Kidney (tissue), 13 donors: ENCODE measurements at regions not wholly inside any gene's neighbourhood (a gene's known extent, or its start where the extent isn't known, plus 50 kb on each side); places are given as distances from the start of the nearest gene placed in this dataset.

Experiments
- DNase-seq, 5 donors: peaks; one replicate each; pipeline ENCODE4 v3.0.0-alpha.2; 2013 to 2020
- FAIRE-seq: peaks from 2 replicates; lab custom pipeline; 2012; peaks lifted over from hg19 to GRCh38; lab: Jason Lieb, UNC
- H3K27ac ChIP-seq, 2 donors: one replicate each; pipeline ENCODE4 v1.7.0; 2013; ENCODE audit warnings: low read depth in 2 of 2, low read length in 2 of 2, inconsistent platforms in 1 of 2
- H3K27me3 ChIP-seq: one replicate; pipeline ENCODE4 v1.7.1; 2013; ENCODE audit warnings: low read length, inconsistent platforms; ENCODE audit not compliant: control insufficient read depth, insufficient read depth
- H3K36me3 ChIP-seq, 3 donors: one replicate each; pipeline versions ENCODE4 v1.7.0 to v1.7.1; 2013; ENCODE audit warnings: low read length in 3 of 3, control low read depth in 1 of 3, inconsistent platforms in 1 of 3; ENCODE audit not compliant: insufficient read depth in 3 of 3, control insufficient read depth in 2 of 3
- H3K4me1 ChIP-seq, 3 donors: one replicate each; pipeline versions ENCODE4 v1.7.0 to v1.7.1; 2013; ENCODE audit warnings: low read length in 3 of 3, inconsistent platforms in 1 of 3, low read depth in 1 of 3; ENCODE audit not compliant: control insufficient read depth in 2 of 3, insufficient read depth in 2 of 3
- H3K4me3 ChIP-seq, 3 donors: one replicate each; pipeline versions ENCODE4 v1.7.0 to v1.8.1; 2013; ENCODE audit warnings: low read length in 3 of 3, control low read depth in 1 of 3, inconsistent platforms in 1 of 3
- H3K9ac ChIP-seq, 3 donors: one replicate each; pipeline versions ENCODE4 v1.7.0 to v1.7.1; 2013; ENCODE audit warnings: low read length in 3 of 3, control low read depth in 1 of 3, inconsistent platforms in 1 of 3
- H3K9me3 ChIP-seq, 3 donors: one replicate each; pipeline versions ENCODE4 v1.7.0 to v1.7.1; 2013; ENCODE audit warnings: low read length in 3 of 3, control low read depth in 1 of 3, inconsistent platforms in 1 of 3; ENCODE audit not compliant: control insufficient read depth in 2 of 3, insufficient read depth in 1 of 3
- intact Hi-C: fragments of 100-400 bp; cut with DNase I; formaldehyde crosslinking; loops from one replicate; pipeline ENCODE4 v1.11.1; 2022
- TF ChIP-seq, protein P1 (sequence below): IDR thresholded peaks from 3 replicates; pipeline ENCODE4 v1.5.1; 2012; ENCODE audit warnings: mild to moderate bottlenecking, moderate library complexity, borderline replicate concordance; ENCODE audit not compliant: insufficient read depth; ENCODE audit errors: extremely low read depth
- donor health status: control.
- donor health status: control.
- donor health status: control.
- donor health status: control.
- donor health status: control.
- donor health status: DM: yes; HTN: yes; CAD: no.
- donor health status: Normal renal cell carcinoma (clear cell type).

DNA sequence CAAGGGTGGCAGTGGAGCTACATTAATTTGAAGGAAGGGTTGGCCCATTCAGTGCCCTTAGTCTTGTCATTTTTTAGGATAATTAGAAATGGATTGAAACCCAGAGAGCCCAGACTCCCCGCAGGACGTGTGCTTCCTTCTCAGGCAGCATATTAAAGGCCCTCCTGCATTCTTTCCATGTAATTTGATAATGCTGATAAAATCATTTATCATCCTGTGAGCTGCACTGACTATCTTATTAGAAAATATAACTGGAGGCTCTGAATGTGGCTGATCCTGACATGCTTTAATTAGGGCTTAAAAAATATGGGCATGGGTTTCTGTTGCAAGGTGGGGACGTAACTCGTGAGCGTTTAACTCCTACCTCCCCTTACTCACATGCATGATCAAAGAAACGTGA, 148.1 kb downstream of the ACKR3 start:
- intact Hi-C loops = no loop called here
- H3K27ac ChIP-seq = no peak overlapping the region
- no peak overlapping the region for H3K9ac ChIP-seq
- DNase-seq (peak in 2 of 5 donors; percentile 54 to 60), FAIRE-seq (no peak)
- no peaks in the 10 kb centered on the region for H3K9me3 ChIP-seq
- no peaks in the 10 kb centered on the region for H3K36me3 ChIP-seq
- TF ChIP-seq, protein P1, sequence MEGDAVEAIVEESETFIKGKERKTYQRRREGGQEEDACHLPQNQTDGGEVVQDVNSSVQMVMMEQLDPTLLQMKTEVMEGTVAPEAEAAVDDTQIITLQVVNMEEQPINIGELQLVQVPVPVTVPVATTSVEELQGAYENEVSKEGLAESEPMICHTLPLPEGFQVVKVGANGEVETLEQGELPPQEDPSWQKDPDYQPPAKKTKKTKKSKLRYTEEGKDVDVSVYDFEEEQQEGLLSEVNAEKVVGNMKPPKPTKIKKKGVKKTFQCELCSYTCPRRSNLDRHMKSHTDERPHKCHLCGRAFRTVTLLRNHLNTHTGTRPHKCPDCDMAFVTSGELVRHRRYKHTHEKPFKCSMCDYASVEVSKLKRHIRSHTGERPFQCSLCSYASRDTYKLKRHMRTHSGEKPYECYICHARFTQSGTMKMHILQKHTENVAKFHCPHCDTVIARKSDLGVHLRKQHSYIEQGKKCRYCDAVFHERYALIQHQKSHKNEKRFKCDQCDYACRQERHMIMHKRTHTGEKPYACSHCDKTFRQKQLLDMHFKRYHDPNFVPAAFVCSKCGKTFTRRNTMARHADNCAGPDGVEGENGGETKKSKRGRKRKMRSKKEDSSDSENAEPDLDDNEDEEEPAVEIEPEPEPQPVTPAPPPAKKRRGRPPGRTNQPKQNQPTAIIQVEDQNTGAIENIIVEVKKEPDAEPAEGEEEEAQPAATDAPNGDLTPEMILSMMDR = no peak
- no peak overlapping the region for H3K4me3 ChIP-seq
- H3K27me3 ChIP-seq = no peaks in the 10 kb centered on the region
- H3K4me1 ChIP-seq = no peaks in the 10 kb centered on the region

DNA sequence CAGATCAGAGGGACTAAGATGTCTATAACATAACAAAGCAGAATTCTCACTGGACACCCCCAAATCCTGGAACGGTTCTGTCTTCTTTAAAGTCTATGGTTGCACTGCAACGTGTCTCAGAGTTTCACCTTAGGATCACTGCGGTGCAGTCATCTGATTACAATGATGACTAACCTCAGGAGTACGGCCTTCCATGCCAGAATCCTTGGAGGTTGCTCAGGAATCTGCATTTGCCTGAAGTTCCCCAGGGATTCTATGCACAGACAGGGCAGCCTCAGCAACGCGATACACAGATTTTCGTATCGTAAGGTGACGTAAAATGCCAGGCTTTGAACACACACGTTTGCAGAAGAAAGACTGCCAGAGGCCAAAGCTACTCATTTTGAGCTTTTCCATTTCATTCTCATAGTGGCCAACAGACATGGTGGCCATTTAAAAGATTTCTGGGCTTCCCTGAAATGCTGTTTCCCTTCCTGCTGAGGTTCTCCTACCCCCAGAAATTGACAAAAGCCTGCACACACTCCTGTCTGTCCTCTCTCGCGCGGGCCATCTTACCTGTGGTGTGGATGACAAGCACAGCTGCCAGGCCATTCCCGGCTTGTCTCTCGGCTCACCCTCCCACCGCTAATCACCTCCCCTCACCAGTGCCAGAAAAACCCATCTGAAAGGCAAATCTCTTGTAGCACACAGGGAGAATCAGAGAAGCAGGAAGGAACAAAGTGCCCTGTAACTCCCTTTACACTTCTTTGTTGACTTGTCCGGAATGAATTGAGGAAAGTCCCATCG, 148.8 kb downstream of the ACKR3 start:
- no peak overlapping the region for H3K27ac ChIP-seq
- H3K36me3 ChIP-seq = no peaks in the 10 kb centered on the region
- DNase-seq (no peak), FAIRE-seq (no peak)
- no peaks in the 10 kb centered on the region for H3K27me3 ChIP-seq
- intact Hi-C loops = no loop called here
- no peaks in the 10 kb centered on the region for H3K4me1 ChIP-seq
- H3K4me3 ChIP-seq = no peak overlapping the region
- H3K9ac ChIP-seq = no peak overlapping the region
- no peaks in the 10 kb centered on the region for H3K9me3 ChIP-seq
- TF ChIP-seq, protein P1 = no peak

DNA sequence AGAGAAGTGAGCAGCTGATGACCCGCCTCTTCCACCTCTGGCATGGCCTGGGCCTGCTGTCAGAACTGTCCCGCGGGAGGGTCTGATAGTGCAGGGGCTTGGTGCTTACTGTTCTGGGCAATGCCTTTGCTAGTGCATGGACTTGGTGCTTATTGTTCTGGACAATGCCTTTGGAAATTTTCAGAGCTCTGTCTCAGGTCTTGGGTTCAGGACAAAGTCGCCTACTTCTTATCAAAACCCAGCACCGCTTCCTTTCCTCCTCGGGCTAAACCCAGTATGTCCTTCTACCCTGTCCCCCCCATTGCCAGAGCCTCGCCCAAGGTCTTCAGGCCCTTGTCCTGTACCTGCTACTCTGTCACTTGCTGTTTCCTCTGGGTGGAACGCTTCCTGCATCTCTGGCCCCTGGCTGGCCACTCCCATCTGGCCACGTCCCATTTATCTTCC, 149.6 kb downstream of the ACKR3 start:
- TF ChIP-seq, protein P1 = no peak
- Histone ChIP-seq H3K9me3 (no peaks in the 10 kb centered on the region), H3K36me3 (no peaks in the 10 kb centered on the region), H3K27ac (no peak overlapping the region), H3K4me3 (no peak overlapping the region), H3K9ac (no peak overlapping the region), H3K4me1 (no peaks in the 10 kb centered on the region), H3K27me3 (no peaks in the 10 kb centered on the region)
- DNase-seq = no peak
- intact Hi-C loops = no loop called here
- FAIRE-seq = no peak
